Neural progenitor cell (in vitro differentiated cells): ENCODE measurements at regions not wholly inside any gene's neighbourhood (a gene's known extent, or its start where the extent isn't known, plus 50 kb on each side); places are given as distances from the start of the nearest gene placed in this dataset.

Source experiments
- DNase-seq: peaks from one replicate; pipeline ENCODE4 v3.0.0-alpha.2; 2016; ENCODE audit warnings: low spot score
- H2AFZ ChIP-seq: fragments of 200-600 bp; sonication (generic); replicated peaks from 2 replicates; pipeline ENCODE4 v1.6.1; 2016; ENCODE audit warnings: antibody characterized with exemption
- H3F3A ChIP-seq: fragments of 200-600 bp; sonication (generic); 2 replicates; pipeline ENCODE4 v1.6.1; 2016; ENCODE audit warnings: antibody characterized with exemption, low read depth
- H3K27ac ChIP-seq: fragments of 200-600 bp; sonication (generic); 2 replicates; pipeline ENCODE4 v1.5.1; 2016; ENCODE audit warnings: mild to moderate bottlenecking
- H3K27me3 ChIP-seq: fragments of 200-600 bp; sonication (generic); 2 replicates; pipeline ENCODE4 v1.6.1; 2016; ENCODE audit warnings: mild to moderate bottlenecking, moderate library complexity
- H3K36me3 ChIP-seq: fragments of 200-600 bp; sonication (generic); 2 replicates; pipeline ENCODE4 v1.5.1; 2016
- H3K4me1 ChIP-seq: fragments of 200-600 bp; sonication (generic); 2 replicates; pipeline ENCODE4 v1.6.1; 2016; ENCODE audit warnings: mixed run types
- H3K4me2 ChIP-seq: fragments of 200-600 bp; sonication (generic); 2 replicates; pipeline ENCODE4 v1.6.1; 2016
- H3K4me3 ChIP-seq: fragments of 200-600 bp; sonication (generic); 2 replicates; pipeline ENCODE4 v1.5.1; 2016
- H3K79me2 ChIP-seq: fragments of 200-600 bp; sonication (generic); 2 replicates; pipeline ENCODE4 v1.6.1; 2016; ENCODE audit warnings: low read depth
- H3K9ac ChIP-seq: fragments of 200-600 bp; sonication (generic); 2 replicates; pipeline ENCODE4 v1.6.1; 2016
- H3K9me3 ChIP-seq: fragments of 200-600 bp; sonication (generic); 2 replicates; pipeline ENCODE4 v1.5.1; 2016; ENCODE audit warnings: low read depth
- H4K20me1 ChIP-seq: fragments of 200-600 bp; sonication (generic); 2 replicates; pipeline ENCODE4 v1.6.1; 2016; ENCODE audit warnings: low read depth
- H3K27ac Mint-ChIP-seq: 3 replicates; pipeline ENCODE4 v1.8.0; 2021; ENCODE audit warnings: mixed read lengths
- H3K27me3 Mint-ChIP-seq: 2 replicates; pipeline ENCODE4 v1.8.0; 2022; ENCODE audit warnings: low read depth, mild to moderate bottlenecking, inconsistent platforms, moderate library complexity, mixed read lengths; ENCODE audit not compliant: insufficient read depth
- H3K36me3 Mint-ChIP-seq: 3 replicates; pipeline ENCODE4 v1.8.0; 2021; ENCODE audit warnings: mixed read lengths
- H3K4me1 Mint-ChIP-seq: 3 replicates; pipeline ENCODE4 v1.8.0; 2021; ENCODE audit warnings: mixed read lengths
- H3K4me3 Mint-ChIP-seq: 3 replicates; pipeline ENCODE4 v1.8.0; 2021; ENCODE audit warnings: mild to moderate bottlenecking, moderate library complexity, mixed read lengths
- H3K9me3 Mint-ChIP-seq: 3 replicates; pipeline ENCODE4 v1.8.0; 2020; ENCODE audit warnings: mixed read lengths
- EZH2 ChIP-seq: fragments of 200-600 bp; sonication (generic); IDR thresholded peaks from 2 replicates; pipeline ENCODE4 v1.6.1; 2017; ENCODE audit warnings: antibody characterized with exemption, mild to moderate bottlenecking, moderate library complexity
- EZH2phosphoT487 ChIP-seq: fragments of 200-600 bp; sonication (generic); IDR thresholded peaks from 2 replicates; pipeline ENCODE4 v1.6.1; 2017; ENCODE audit warnings: antibody characterized with exemption
- TF ChIP-seq, protein P1 (sequence below): fragments of 200-600 bp; sonication (generic); IDR thresholded peaks from 2 replicates; pipeline ENCODE4 v1.5.1; 2017; ENCODE audit warnings: antibody characterized with exemption, mild to moderate bottlenecking

DNA sequence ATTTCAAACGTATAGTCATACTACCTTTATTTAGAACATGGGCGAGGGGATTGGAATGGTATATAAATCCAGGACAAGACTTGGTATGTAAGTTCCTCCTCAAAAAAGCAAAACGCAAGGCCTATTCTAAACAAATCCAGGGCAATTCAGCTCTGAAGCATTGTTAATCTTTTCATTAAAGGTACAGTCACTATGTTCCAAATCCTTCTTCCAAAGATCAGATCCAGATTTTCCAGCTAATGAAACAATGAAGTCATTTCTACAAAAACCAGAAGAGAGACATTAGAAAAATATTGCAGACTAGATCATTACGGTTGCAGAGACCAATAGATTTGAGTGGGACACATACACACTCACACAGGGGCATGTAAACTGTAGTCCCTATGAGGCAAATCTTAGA lies 116.1 kb upstream of the BNC2 start:
- H3F3A ChIP-seq: no peaks in the 10 kb centered on the region
- no peak for TF ChIP-seq EZH2phosphoT487
- TF ChIP-seq, protein P1, sequence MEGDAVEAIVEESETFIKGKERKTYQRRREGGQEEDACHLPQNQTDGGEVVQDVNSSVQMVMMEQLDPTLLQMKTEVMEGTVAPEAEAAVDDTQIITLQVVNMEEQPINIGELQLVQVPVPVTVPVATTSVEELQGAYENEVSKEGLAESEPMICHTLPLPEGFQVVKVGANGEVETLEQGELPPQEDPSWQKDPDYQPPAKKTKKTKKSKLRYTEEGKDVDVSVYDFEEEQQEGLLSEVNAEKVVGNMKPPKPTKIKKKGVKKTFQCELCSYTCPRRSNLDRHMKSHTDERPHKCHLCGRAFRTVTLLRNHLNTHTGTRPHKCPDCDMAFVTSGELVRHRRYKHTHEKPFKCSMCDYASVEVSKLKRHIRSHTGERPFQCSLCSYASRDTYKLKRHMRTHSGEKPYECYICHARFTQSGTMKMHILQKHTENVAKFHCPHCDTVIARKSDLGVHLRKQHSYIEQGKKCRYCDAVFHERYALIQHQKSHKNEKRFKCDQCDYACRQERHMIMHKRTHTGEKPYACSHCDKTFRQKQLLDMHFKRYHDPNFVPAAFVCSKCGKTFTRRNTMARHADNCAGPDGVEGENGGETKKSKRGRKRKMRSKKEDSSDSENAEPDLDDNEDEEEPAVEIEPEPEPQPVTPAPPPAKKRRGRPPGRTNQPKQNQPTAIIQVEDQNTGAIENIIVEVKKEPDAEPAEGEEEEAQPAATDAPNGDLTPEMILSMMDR: no peak
- TF ChIP-seq EZH2: no peak
- no peak for DNase-seq
- H3K9me3 Mint-ChIP-seq: peaks cover 2% of the 10 kb centered on the region
- no peak overlapping the region for H3K9ac ChIP-seq
- no peak overlapping the region for H3K27ac Mint-ChIP-seq
- peaks cover 18% of the 10 kb centered on the region for H3K4me1 Mint-ChIP-seq
- H4K20me1 ChIP-seq: no peaks in the 10 kb centered on the region
- H3K4me3 Mint-ChIP-seq: no peak overlapping the region
- no peak overlapping the region for H3K4me2 ChIP-seq
- H3K27me3 Mint-ChIP-seq: peaks cover 4% of the 10 kb centered on the region
- no peaks in the 10 kb centered on the region for H3K36me3 ChIP-seq
- H2AFZ ChIP-seq: peak overlapping the region; percentile 47
- no peaks in the 10 kb centered on the region for H3K79me2 ChIP-seq
- H3K27ac ChIP-seq: no peak overlapping the region
- no peaks in the 10 kb centered on the region for H3K27me3 ChIP-seq
- peaks cover 7% of the 10 kb centered on the region for H3K4me1 ChIP-seq
- H3K4me3 ChIP-seq: no peak overlapping the region
- H3K36me3 Mint-ChIP-seq: no peaks in the 10 kb centered on the region
- no peaks in the 10 kb centered on the region for H3K9me3 ChIP-seq

DNA sequence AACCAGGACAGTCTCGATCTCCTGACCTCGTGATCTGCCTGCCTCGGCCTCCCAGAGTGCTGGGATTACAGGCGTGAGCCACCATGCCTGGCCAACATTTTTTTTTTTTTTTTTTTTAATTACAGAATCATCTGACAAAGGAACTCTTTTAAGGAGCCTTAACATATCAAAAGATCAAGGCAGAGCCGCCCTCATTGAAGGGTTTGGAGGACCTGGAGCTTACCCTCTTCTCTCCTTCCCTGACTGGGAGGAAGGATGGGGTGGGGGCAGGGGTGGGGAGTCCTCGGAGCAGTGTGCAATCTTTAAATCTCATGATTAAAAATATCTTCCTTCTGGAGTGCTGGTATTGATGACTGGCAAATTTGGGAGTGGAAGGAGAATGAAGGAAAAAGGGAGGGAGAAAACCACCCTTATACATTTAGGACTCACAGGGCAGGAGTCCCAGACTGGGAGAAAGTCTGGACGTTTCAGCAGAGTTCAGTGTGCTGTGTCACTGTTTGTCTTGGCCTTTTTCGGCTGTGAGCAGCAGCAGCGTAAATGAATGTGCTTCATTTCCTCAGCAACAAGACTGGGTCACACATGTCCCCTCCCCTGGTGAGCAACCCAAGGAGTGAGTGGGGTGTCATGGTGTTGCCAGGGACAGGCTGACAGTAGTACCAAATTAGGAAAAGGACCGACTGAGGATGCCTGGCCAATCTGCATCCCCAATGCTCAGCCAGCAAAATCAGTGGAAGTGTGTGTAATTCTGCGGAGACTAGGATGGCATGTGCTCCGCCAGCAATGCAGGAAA lies 115.3 kb upstream of the BNC2 start:
- H3K27ac Mint-ChIP-seq: no peak overlapping the region
- H3K4me3 Mint-ChIP-seq: no peak overlapping the region
- no peak overlapping the region for H3K4me3 ChIP-seq
- H3K4me1 Mint-ChIP-seq: peaks cover 18% of the 10 kb centered on the region
- no peaks in the 10 kb centered on the region for H3F3A ChIP-seq
- no peak overlapping the region for H2AFZ ChIP-seq
- TF ChIP-seq, protein P1: no peak
- TF ChIP-seq EZH2phosphoT487: no peak
- TF ChIP-seq EZH2: no peak
- H3K4me2 ChIP-seq: no peak overlapping the region
- no peak overlapping the region for H3K9ac ChIP-seq
- H3K36me3 ChIP-seq: no peaks in the 10 kb centered on the region
- H3K27me3 Mint-ChIP-seq: peaks cover 2% of the 10 kb centered on the region
- no peaks in the 10 kb centered on the region for H3K79me2 ChIP-seq
- no peaks in the 10 kb centered on the region for H3K9me3 ChIP-seq
- no peaks in the 10 kb centered on the region for H3K27me3 ChIP-seq
- H3K4me1 ChIP-seq: peaks cover 7% of the 10 kb centered on the region
- H4K20me1 ChIP-seq: no peaks in the 10 kb centered on the region
- H3K27ac ChIP-seq: no peak overlapping the region
- H3K36me3 Mint-ChIP-seq: no peaks in the 10 kb centered on the region
- no peak for DNase-seq
- peaks cover 2% of the 10 kb centered on the region for H3K9me3 Mint-ChIP-seq

DNA sequence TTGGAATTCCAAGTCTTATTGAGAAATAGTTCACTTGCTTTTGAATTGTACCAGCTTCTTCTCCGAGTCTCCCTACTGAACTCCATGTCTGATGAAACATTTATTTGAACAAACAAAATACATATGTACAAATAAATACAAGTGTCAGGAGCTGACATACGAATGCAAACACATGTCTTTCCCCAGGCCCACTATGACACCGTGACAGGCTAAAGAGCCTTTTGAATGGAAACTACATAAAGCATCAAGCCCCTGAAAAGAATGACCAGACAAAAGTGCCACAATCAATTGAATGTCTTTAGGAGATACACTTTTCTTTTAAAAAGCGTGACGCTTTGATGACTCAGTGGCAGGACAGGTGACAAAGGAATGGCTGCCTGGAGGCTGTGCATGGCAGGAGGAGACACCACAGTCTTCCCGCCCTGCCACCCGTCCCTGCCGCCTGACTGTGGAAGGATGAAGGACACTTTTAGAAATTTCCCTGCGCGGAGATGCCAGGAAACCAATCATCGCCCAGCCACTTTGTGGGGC lies 112.4 kb upstream of the BNC2 start:
- TF ChIP-seq EZH2: no peak
- TF ChIP-seq, protein P1: no peak
- Histone ChIP-seq H3K27me3 (no peaks in the 10 kb centered on the region), H4K20me1 (no peaks in the 10 kb centered on the region), H3K4me2 (no peak overlapping the region), H3K4me1 (peaks cover 7% of the 10 kb centered on the region), H3K4me3 (no peak overlapping the region), H3K36me3 (no peaks in the 10 kb centered on the region), H3K9me3 (no peaks in the 10 kb centered on the region), H3K9ac (no peak overlapping the region), H3K79me2 (no peaks in the 10 kb centered on the region), H3F3A (no peaks in the 10 kb centered on the region), H2AFZ (no peak overlapping the region), H3K27ac (no peak overlapping the region)
- no peak for DNase-seq
- peaks cover 18% of the 10 kb centered on the region for H3K4me1 Mint-ChIP-seq
- no peak overlapping the region for H3K4me3 Mint-ChIP-seq
- no peaks in the 10 kb centered on the region for H3K36me3 Mint-ChIP-seq
- peaks cover 1% of the 10 kb centered on the region for H3K27me3 Mint-ChIP-seq
- H3K9me3 Mint-ChIP-seq: peaks cover 4% of the 10 kb centered on the region
- no peak overlapping the region for H3K27ac Mint-ChIP-seq
